Panc1 (cell line): ENCODE measurements at regions not wholly inside any gene's neighbourhood (a gene's known extent, or its start where the extent isn't known, plus 50 kb on each side); places are given as distances from the start of the nearest gene placed in this dataset.

Source experiments
- ATAC-seq: fragments of 200-7000 bp; cut with Tn5 transposase; 2 replicates; pipeline ENCODE4 v1.9.1; 2020; ENCODE audit warnings: mild to moderate bottlenecking, moderate library complexity
- BruUV-seq: library from RNA; stranded (reverse); fragments of 400-500 nt; replicated peaks from 2 replicates; lab custom pipeline; 2021; lab: Mats Ljungman, UMichigan
- CTCF ChIA-PET: fragments of 300-600 bp; sonication (Branson Sonifier 250); formaldehyde crosslinking; loops from one replicate; lab custom pipeline; 2022; ENCODE audit warnings: antibody characterized with exemption; lab: Charles Lee
- POLR2A ChIA-PET: fragments of 300-600 bp; sonication (Branson Sonifier 250); formaldehyde crosslinking; loops from one replicate; lab custom pipeline; 2022; ENCODE audit warnings: antibody characterized with exemption; lab: Charles Lee
- DNase-seq: peaks from one replicate; pipeline ENCODE4 v3.0.0-alpha.2; 2010; ENCODE audit warnings: low read depth, low spot score
- H3K27ac ChIP-seq: 2 replicates; pipeline ENCODE4 v1.5.1; 2011; ENCODE audit warnings: mild to moderate bottlenecking, low read length, inconsistent platforms
- H3K27me3 ChIP-seq: fragments of 200-500 bp; sonication (Bioruptor generic); 2 replicates; pipeline ENCODE4 v1.6.0; 2014; ENCODE audit warnings: low read length, inconsistent platforms; ENCODE audit not compliant: control insufficient read depth, insufficient read depth
- H3K36me3 ChIP-seq: fragments of 200-500 bp; sonication (Bioruptor generic); 2 replicates; pipeline ENCODE4 v1.5.1; 2014; ENCODE audit warnings: inconsistent platforms, mild to moderate bottlenecking, low read length, moderate library complexity; ENCODE audit not compliant: control insufficient read depth, insufficient read depth
- H3K4me1 ChIP-seq: 2 replicates; pipeline ENCODE4 v1.5.1; 2011; ENCODE audit warnings: inconsistent platforms, mild to moderate bottlenecking, low read length, moderate library complexity; ENCODE audit not compliant: control insufficient read depth, insufficient read depth
- H3K4me3 ChIP-seq, 2 experiments: 2 replicates each; pipeline ENCODE4 v1.5.1; 2011 to 2012; ENCODE audit warnings: low read depth in 2 of 2, low read length in 2 of 2, mild to moderate bottlenecking in 2 of 2, inconsistent platforms in 1 of 2, moderate library complexity in 1 of 2
- H3K9me3 ChIP-seq: fragments of 200-500 bp; sonication (Bioruptor generic); 2 replicates; pipeline ENCODE4 v1.5.1; 2014; ENCODE audit warnings: low read depth, mild to moderate bottlenecking, inconsistent platforms, low read length, moderate library complexity; ENCODE audit not compliant: control insufficient read depth, insufficient read depth
- CTCF ChIP-seq: fragments of 450-650 bp; IDR thresholded peaks from 2 replicates; pipeline ENCODE4 v1.5.1; 2017; ENCODE audit warnings: mild to moderate bottlenecking
- POLR2AphosphoS5 ChIP-seq: IDR thresholded peaks from 2 replicates; pipeline ENCODE4 v1.6.1; 2012; ENCODE audit warnings: mild to moderate bottlenecking, low read depth, low read length, moderate library complexity
- REST ChIP-seq, 2 experiments: IDR thresholded peaks; 2 replicates each; pipeline ENCODE4 v1.6.1; 2011 to 2012; ENCODE audit warnings: low read depth in 2 of 2, control low read depth in 1 of 2, low read length in 1 of 2, mild to moderate bottlenecking in 1 of 2, moderate library complexity in 1 of 2; ENCODE audit not compliant: insufficient read depth in 1 of 2
- SIN3A ChIP-seq: IDR thresholded peaks from 2 replicates; pipeline ENCODE4 v1.6.1; 2012; ENCODE audit warnings: low read depth, mild to moderate bottlenecking, low read length, moderate library complexity, borderline replicate concordance; ENCODE audit not compliant: insufficient read depth
- TCF7L2 ChIP-seq: IDR thresholded peaks from 2 replicates; pipeline ENCODE4 v1.6.1; 2011; ENCODE audit warnings: mild to moderate bottlenecking, low read depth, low read length, inconsistent platforms
- in situ Hi-C: cut with HindIII; loops from 2 replicates; pipeline ENCODE4 v1.10.0; 2016; ENCODE audit warnings: low sequenced_read_pairs, low pct_unique_long_range_greater_than_20kb
- intact Hi-C: fragments of 100-400 bp; cut with micrococcal nuclease; formaldehyde crosslinking; loops from one replicate; pipeline ENCODE4 v1.10.0; 2022; ENCODE audit not compliant: unreplicated experiment

GRCh38 chr2:129324349-129324748, 655.1 kb upstream of the RAB6C start:
- CTCF ChIA-PET, result no interaction called here
- in situ Hi-C loops, result no loop called here

GRCh38 chr2:129325151-129325550, 654.3 kb upstream of the RAB6C start:
- TF ChIP-seq CTCF (no peak), POLR2AphosphoS5 (no peak), REST (IDR thresholded peaks at IDR 0.05; ENCODE audit: insufficient read depth in 1 of 2, low read depth in 2 of 2, low read length in 1 of 2) (no peak), TCF7L2 (no peak), SIN3A (no peak)
- intact Hi-C loops, result no loop called here
- DNase-seq, result no peak
- no peak overlapping the region for H3K4me3 ChIP-seq
- no peaks in the 10 kb centered on the region for H3K27me3 ChIP-seq
- no peaks in the 10 kb centered on the region for H3K4me1 ChIP-seq
- ATAC-seq, result no peak
- CTCF ChIA-PET, result no interaction called here
- POLR2A ChIA-PET, result no interaction called here
- BruUV-seq, result no TSS peak
- no peaks in the 10 kb centered on the region for H3K36me3 ChIP-seq
- H3K27ac ChIP-seq, result no peak overlapping the region
- in situ Hi-C loops, result no loop called here
- no peaks in the 10 kb centered on the region for H3K9me3 ChIP-seq

More at GRCh38 chr2:129324349-129324748, 655.1 kb upstream of the RAB6C start:
- Histone ChIP-seq H3K27ac (no peak overlapping the region), H3K4me3 (no peak overlapping the region), H3K36me3 (no peaks in the 10 kb centered on the region), H3K9me3 (no peaks in the 10 kb centered on the region), H3K4me1 (no peaks in the 10 kb centered on the region), H3K27me3 (no peaks in the 10 kb centered on the region)
- TF ChIP-seq SIN3A (no peak), REST (IDR thresholded peaks at IDR 0.05; ENCODE audit: insufficient read depth in 1 of 2, low read depth in 2 of 2, low read length in 1 of 2) (no peak), CTCF (no peak), TCF7L2 (no peak), POLR2AphosphoS5 (no peak)
- no peak for ATAC-seq
- no TSS peak for BruUV-seq
- POLR2A ChIA-PET, result no interaction called here
- no peak for DNase-seq
- intact Hi-C loops, result no loop called here
